ENCODE measurements at regions not wholly inside any gene's neighbourhood (a gene's known extent, or its start where the extent isn't known, plus 50 kb on each side); places are given as distances from the start of the nearest gene placed in this dataset.

DNA sequence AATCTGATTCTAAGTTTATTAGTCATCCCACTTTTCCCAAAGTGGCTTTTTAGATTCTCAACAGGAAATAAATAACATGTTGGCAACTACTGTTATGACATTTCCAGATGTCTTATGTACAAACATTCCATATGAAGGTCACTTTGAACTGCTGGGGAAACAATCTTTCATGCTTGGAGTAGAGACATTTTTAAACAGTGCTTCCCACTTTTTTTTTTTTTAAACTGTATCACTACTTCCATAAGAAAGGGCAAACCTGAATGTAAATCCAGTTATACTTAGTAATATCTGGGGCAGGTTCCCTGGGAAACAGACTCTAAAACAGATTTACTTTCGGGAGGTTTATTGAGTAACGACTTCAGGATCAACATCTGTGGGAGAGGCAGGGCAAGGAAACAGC, 473.8 kb downstream of the TAFA4 start:
- Histone ChIP-seq H3K27ac (ENCODE audit: low read depth, low read length) (no peak overlapping the region), H3K4me3 (ENCODE audit: low read depth in 1 of 2, low read length in 2 of 2) (no peak overlapping the region), H3K9ac (ENCODE audit: low read length) (no peak overlapping the region), H3K36me3 (ENCODE audit: insufficient read depth, low read length) (no peaks in the 10 kb centered on the region), H3K9me3 (ENCODE audit: low read length) (no peaks in the 10 kb centered on the region), H3K27me3 (ENCODE audit: control insufficient read depth in 1 of 2, insufficient read depth in 2 of 2, low read length in 2 of 2) (no peaks in the 10 kb centered on the region), H3K4me1 (ENCODE audit: insufficient read depth, low read length) (no peaks in the 10 kb centered on the region)

DNA sequence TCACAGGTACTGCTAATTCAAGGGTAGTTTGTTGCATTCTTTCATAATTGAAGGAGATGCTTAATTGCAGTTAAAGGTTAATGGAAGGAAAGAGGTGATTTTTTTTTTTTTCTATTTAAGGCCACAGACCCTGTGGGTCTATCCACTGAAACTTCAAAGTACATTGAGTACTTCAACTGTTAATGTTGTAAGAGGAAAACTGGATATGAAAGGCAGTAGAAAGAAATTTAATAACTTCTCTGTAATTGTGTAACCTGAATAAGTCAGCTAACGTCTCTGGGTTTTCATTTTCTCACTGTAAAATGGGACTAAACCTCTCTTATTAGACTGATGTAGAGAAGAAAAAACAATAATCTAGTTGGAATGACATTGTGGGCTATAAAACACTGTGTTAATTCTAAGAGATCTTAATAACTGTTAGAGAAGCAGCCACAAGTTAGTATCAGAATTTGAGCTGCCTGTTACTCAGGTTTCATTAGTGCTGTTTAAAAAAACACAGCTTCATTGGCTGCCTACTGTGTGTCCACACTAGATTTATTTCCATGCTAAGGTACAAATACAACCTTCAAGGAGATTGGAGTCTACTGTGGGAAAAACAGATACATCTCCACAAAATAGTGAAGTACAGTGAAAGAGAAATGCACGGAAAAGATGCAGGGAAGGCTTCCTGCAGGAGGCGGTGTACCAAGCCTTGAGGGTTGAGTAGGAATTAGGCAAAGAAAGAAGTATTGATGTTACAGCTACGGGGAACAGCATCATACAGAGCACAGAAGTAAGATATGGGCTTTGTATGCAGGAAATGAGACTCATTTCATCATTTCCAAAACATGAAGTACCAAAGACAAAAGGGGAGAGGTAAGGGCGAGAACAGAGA, 483.6 kb downstream of the TAFA4 start:
- H3K4me3 ChIP-seq (ENCODE audit: low read depth in 1 of 2, low read length in 2 of 2), result no peak overlapping the region
- no peaks in the 10 kb centered on the region for H3K9me3 ChIP-seq (ENCODE audit: low read length)
- no peak overlapping the region for H3K9ac ChIP-seq (ENCODE audit: low read length)
- no peaks in the 10 kb centered on the region for H3K27me3 ChIP-seq (ENCODE audit: control insufficient read depth in 1 of 2, insufficient read depth in 2 of 2, low read length in 2 of 2)
- no peaks in the 10 kb centered on the region for H3K4me1 ChIP-seq (ENCODE audit: insufficient read depth, low read length)
- no peaks in the 10 kb centered on the region for H3K36me3 ChIP-seq (ENCODE audit: insufficient read depth, low read length)
- H3K27ac ChIP-seq (ENCODE audit: low read depth, low read length), result no peak overlapping the region

DNA sequence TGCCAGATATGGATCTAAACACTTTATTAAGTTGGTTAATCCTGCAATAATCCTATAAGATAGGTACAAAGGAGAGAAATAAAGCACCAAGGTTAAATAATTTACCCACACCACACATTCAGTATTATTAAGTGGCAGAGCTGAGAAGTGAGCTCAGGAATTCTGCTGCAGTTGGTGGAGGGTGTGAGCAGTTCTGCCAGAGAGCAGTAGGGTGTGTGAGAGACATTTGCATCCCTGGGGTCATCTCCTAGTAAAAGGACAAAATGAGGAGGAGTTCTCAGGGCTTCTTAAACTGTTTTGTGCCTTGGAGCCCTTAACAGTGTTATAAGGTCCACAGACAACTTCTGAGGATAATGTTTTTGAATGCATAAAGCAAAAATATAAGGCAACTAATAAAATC, 484.5 kb downstream of the TAFA4 start:
- Histone ChIP-seq H3K9me3 (ENCODE audit: low read length) (no peaks in the 10 kb centered on the region), H3K9ac (ENCODE audit: low read length) (no peak overlapping the region), H3K27me3 (ENCODE audit: control insufficient read depth in 1 of 2, insufficient read depth in 2 of 2, low read length in 2 of 2) (no peaks in the 10 kb centered on the region), H3K36me3 (ENCODE audit: insufficient read depth, low read length) (no peaks in the 10 kb centered on the region), H3K4me1 (ENCODE audit: insufficient read depth, low read length) (no peaks in the 10 kb centered on the region), H3K4me3 (ENCODE audit: low read depth in 1 of 2, low read length in 2 of 2) (no peak overlapping the region), H3K27ac (ENCODE audit: low read depth, low read length) (no peak overlapping the region)

DNA sequence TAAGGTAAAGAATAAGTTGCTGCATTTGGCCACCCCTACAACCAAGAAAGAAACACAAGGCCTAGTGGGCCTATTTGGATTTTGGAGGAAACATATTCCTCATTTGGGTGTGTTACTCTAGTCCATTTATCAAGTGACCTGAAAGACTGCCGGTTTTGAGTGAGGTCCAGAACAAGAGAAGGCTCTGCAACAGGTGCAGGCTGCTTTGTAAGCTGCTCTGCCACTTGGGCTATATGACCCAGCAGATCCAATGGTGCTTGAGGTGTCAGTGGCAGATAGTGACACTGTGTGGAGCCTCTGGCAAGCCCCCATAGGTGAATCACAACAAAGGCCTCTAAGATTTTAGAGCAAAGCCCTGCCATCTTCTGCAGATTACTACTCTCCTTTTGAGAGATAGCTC, 491.3 kb downstream of the TAFA4 start:
- H3K4me3 ChIP-seq (ENCODE audit: low read depth in 1 of 2, low read length in 2 of 2), result no peak overlapping the region
- no peaks in the 10 kb centered on the region for H3K36me3 ChIP-seq (ENCODE audit: insufficient read depth, low read length)
- H3K4me1 ChIP-seq (ENCODE audit: insufficient read depth, low read length), result peaks cover 6% of the 10 kb centered on the region
- H3K27ac ChIP-seq (ENCODE audit: low read depth, low read length), result no peak overlapping the region
- H3K9me3 ChIP-seq (ENCODE audit: low read length), result no peaks in the 10 kb centered on the region
- H3K27me3 ChIP-seq (ENCODE audit: control insufficient read depth in 1 of 2, insufficient read depth in 2 of 2, low read length in 2 of 2), result no peaks in the 10 kb centered on the region
- no peak overlapping the region for H3K9ac ChIP-seq (ENCODE audit: low read length)

DNA sequence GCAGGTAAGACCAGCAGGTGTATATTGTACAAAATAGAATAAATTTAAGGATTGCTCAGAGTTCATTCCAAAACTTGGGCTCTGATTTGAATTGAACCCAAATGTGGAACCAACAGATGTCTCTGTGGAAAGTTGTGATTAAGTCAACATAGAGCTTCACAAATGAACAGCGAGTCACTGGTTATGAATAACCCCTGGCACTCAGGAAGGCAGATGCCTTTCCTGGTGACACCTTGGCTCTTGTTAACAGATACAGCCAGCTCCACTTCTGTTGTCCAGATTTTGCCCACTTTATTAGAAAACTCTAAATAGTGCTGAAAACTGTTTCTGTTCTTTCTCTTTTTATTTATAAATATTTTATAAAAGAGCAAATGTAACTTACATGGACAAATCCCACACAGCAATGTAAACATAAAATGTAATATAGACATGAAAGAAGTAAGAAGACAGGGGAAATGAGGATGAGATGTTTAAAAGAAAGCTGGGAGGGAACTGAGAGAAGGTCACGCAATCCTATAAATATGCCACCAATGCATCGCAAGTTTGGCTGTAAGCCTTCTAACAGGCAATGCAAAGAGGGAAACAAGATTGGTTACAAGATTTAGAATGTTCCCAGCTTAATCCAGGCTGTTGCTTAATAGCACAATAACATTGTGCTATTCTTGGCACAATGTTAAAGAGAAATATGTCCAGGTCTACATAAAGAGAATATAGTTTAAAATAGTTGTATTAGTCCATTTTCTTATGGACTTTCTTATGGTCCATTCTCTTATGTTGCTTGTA, 495.5 kb downstream of the TAFA4 start:
- Histone ChIP-seq H3K9ac (ENCODE audit: low read length) (no peak overlapping the region), H3K4me3 (ENCODE audit: low read depth in 1 of 2, low read length in 2 of 2) (no peak overlapping the region), H3K4me1 (ENCODE audit: insufficient read depth, low read length) (peaks cover 6% of the 10 kb centered on the region), H3K36me3 (ENCODE audit: insufficient read depth, low read length) (no peaks in the 10 kb centered on the region), H3K27me3 (ENCODE audit: control insufficient read depth in 1 of 2, insufficient read depth in 2 of 2, low read length in 2 of 2) (no peaks in the 10 kb centered on the region), H3K9me3 (ENCODE audit: low read length) (no peaks in the 10 kb centered on the region), H3K27ac (ENCODE audit: low read depth, low read length) (no peak overlapping the region)

DNA sequence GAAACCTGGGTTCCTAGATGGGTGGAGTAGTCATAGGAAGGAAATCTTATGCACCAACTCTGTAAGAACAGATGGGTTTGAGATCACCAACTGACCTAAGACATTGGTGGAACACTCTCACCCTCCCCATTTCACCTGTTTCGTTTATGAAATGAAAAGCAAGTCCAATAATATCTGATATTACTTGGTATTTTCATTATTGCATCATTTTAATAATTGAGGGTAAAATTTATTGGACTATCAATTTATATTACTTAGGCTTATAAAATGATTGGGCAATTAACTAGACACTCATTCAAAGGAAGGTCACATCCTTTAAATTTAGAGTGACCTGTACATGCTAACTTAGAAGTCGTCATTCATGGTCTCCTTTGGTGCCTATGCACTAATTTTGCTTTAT, 503.9 kb downstream of the TAFA4 start:
- no peaks in the 10 kb centered on the region for H3K36me3 ChIP-seq (ENCODE audit: insufficient read depth, low read length)
- no peak overlapping the region for H3K27ac ChIP-seq (ENCODE audit: low read depth, low read length)
- H3K9me3 ChIP-seq (ENCODE audit: low read length), result no peaks in the 10 kb centered on the region
- no peak overlapping the region for H3K9ac ChIP-seq (ENCODE audit: low read length)
- H3K4me3 ChIP-seq (ENCODE audit: low read depth in 1 of 2, low read length in 2 of 2), result no peak overlapping the region
- H3K4me1 ChIP-seq (ENCODE audit: insufficient read depth, low read length), result peaks cover 12% of the 10 kb centered on the region
- H3K27me3 ChIP-seq (ENCODE audit: control insufficient read depth in 1 of 2, insufficient read depth in 2 of 2, low read length in 2 of 2), result no peaks in the 10 kb centered on the region

DNA sequence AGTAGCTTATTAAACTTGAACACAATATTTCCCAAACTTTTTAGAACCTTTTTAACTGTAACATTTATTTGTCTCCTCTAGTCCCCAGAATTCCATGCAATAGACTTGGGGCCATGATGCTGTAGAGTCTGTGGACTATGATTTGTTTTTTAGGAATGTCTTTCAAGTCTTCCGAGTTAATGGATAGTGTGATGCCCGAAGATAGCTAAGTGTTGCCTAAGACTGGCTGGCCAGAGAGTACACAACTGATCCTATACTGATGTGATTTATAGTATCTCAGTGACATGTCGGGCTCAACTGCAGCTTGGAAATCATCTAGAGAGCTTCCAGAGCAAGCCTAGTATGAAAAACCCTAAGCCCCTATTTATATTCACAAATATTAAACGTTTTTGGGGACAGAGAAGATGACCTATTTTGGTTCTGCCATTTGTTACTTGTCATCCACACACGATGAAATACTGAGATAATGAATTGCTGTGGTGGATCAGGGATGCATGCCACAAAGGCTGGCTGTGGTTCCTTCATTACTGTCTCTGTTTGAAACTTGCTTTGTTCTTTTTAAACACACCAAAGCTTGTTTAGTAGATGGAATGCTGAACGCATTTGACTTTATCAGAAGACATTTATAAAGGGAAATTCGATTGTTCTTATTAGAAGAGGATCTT, 507.4 kb downstream of the TAFA4 start:
- no peak overlapping the region for H3K4me3 ChIP-seq (ENCODE audit: low read depth in 1 of 2, low read length in 2 of 2)

DNA sequence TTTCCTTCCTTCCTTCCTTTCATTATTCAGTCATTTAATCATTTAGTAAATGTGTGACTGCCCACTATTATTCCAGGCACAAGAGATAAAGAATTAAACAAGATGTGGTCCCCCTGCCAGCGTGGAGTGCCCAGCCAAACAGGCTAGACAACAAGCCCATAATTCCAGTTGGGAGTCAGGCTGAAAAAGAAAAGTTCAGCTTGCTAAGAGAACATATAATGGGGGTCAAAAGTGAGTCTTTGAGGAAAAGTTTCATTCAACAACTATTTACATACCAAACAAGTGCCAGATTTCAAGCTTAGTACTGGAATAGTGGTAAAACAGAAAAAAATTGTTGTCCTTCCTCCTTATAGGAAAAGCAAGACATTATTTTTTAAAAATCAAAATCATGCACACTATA, 523.7 kb downstream of the TAFA4 start:
- no peaks in the 10 kb centered on the region for H3K9me3 ChIP-seq (ENCODE audit: low read length)

More for the DNA sequence above, 507.4 kb downstream of the TAFA4 start:
- no peaks in the 10 kb centered on the region for H3K9me3 ChIP-seq (ENCODE audit: low read length)
- no peaks in the 10 kb centered on the region for H3K36me3 ChIP-seq (ENCODE audit: insufficient read depth, low read length)
- H3K9ac ChIP-seq (ENCODE audit: low read length), result no peak overlapping the region
- no peaks in the 10 kb centered on the region for H3K27me3 ChIP-seq (ENCODE audit: control insufficient read depth in 1 of 2, insufficient read depth in 2 of 2, low read length in 2 of 2)
- peaks cover 12% of the 10 kb centered on the region for H3K4me1 ChIP-seq (ENCODE audit: insufficient read depth, low read length)
- no peak overlapping the region for H3K27ac ChIP-seq (ENCODE audit: low read depth, low read length)

DNA sequence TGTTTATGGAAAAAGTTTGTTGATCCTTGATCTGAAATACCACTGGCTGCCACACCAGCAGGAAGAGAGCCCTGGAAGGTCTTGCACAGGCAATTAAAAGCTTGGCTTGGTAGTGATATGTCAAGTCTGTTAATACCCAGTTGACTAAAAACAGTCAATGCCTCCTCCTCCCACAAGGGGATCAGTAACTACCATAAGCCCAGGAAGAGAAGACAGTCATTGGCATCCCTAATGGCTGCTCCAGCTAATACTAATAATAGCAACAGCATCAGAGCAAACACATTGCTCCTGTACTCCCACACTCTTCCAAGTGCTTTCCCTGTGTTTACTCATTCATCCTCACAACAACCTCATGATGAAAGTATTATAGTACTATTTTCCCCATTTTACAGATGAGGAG, 528.6 kb downstream of the TAFA4 start:
- Histone ChIP-seq H3K4me1 (ENCODE audit: insufficient read depth, low read length) (peaks cover 19% of the 10 kb centered on the region), H3K27ac (ENCODE audit: low read depth, low read length) (peak overlapping the region; percentile 18), H3K9me3 (ENCODE audit: low read length) (no peaks in the 10 kb centered on the region), H3K4me3 (ENCODE audit: low read depth in 1 of 2, low read length in 2 of 2) (no peak overlapping the region), H3K9ac (ENCODE audit: low read length) (no peak overlapping the region), H3K27me3 (ENCODE audit: control insufficient read depth in 1 of 2, insufficient read depth in 2 of 2, low read length in 2 of 2) (no peaks in the 10 kb centered on the region), H3K36me3 (ENCODE audit: insufficient read depth, low read length) (no peaks in the 10 kb centered on the region)

More for the DNA sequence above, 523.7 kb downstream of the TAFA4 start:
- no peak overlapping the region for H3K9ac ChIP-seq (ENCODE audit: low read length)
- H3K36me3 ChIP-seq (ENCODE audit: insufficient read depth, low read length), result no peaks in the 10 kb centered on the region
- no peak overlapping the region for H3K4me3 ChIP-seq (ENCODE audit: low read depth in 1 of 2, low read length in 2 of 2)
- H3K4me1 ChIP-seq (ENCODE audit: insufficient read depth, low read length), result peaks cover 2% of the 10 kb centered on the region
- H3K27me3 ChIP-seq (ENCODE audit: control insufficient read depth in 1 of 2, insufficient read depth in 2 of 2, low read length in 2 of 2), result no peaks in the 10 kb centered on the region
- no peak overlapping the region for H3K27ac ChIP-seq (ENCODE audit: low read depth, low read length)

DNA sequence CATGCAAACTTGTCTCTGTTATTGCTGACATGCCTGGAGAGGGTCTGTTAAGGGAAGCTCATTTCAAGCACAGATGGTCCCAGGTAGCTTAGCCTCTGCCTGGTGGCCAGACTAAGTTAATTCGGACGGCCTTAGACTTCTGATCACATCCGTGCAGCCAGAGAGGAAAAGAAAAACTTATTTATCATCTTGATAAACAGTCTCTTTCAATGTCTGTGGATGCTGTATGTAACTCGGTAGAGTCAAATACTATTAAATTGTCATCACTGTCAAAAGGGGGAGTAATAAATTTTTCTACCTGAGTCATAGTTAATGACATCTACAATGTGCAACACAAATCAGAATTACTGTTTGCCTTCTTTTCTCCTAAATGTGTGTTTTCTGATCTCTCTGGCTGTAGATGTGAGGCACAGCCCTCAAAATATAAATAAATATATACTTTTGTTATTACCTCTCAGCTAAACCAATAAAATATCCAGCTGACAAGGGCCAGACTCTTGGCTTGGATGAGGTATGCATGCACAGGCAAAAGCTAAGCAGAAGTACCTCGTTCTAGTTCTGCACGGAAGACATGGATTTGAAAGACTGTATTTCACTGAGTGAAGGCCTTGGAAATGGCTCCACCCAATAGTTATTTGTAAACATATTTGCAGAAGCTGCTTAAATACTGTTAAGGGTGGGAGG, 530.0 kb downstream of the TAFA4 start:
- Histone ChIP-seq H3K9ac (ENCODE audit: low read length) (no peak overlapping the region), H3K27me3 (ENCODE audit: control insufficient read depth in 1 of 2, insufficient read depth in 2 of 2, low read length in 2 of 2) (no peaks in the 10 kb centered on the region), H3K4me1 (ENCODE audit: insufficient read depth, low read length) (peaks cover 19% of the 10 kb centered on the region), H3K9me3 (ENCODE audit: low read length) (no peaks in the 10 kb centered on the region), H3K36me3 (ENCODE audit: insufficient read depth, low read length) (no peaks in the 10 kb centered on the region), H3K4me3 (ENCODE audit: low read depth in 1 of 2, low read length in 2 of 2) (no peak overlapping the region), H3K27ac (ENCODE audit: low read depth, low read length) (no peak overlapping the region)

DNA sequence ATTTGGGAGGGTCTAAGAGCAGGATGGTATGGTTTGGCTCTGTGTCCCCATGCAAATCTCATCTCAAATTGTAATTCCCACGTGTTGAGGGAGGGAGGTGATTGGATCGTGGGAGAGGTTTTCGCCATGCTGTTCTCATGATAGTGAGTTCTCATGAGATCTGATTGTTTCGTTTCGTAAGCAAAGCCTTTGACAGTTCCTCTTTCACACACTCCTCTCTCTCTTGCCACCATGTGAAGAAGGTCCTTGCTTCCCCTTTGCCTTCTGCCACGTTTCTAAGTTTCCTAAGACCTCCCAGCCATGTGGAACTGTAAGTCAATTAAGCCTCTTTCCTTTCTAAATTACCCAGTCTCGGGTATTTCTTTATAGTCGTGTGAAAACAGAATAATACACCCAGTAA, 553.7 kb downstream of the TAFA4 start:
- no peak overlapping the region for H3K4me3 ChIP-seq (ENCODE audit: low read depth in 1 of 2, low read length in 2 of 2)
- H3K9me3 ChIP-seq (ENCODE audit: low read length), result no peaks in the 10 kb centered on the region
- no peaks in the 10 kb centered on the region for H3K27me3 ChIP-seq (ENCODE audit: control insufficient read depth in 1 of 2, insufficient read depth in 2 of 2, low read length in 2 of 2)
- no peak overlapping the region for H3K9ac ChIP-seq (ENCODE audit: low read length)
- no peak overlapping the region for H3K27ac ChIP-seq (ENCODE audit: low read depth, low read length)
- no peaks in the 10 kb centered on the region for H3K36me3 ChIP-seq (ENCODE audit: insufficient read depth, low read length)
- no peaks in the 10 kb centered on the region for H3K4me1 ChIP-seq (ENCODE audit: insufficient read depth, low read length)
